ENCODE measurements at regions not wholly inside any gene's neighbourhood (a gene's known extent, or its start where the extent isn't known, plus 50 kb on each side); places are given as distances from the start of the nearest gene placed in this dataset.

- no peaks in the 10 kb centered on the region for H3K4me1 ChIP-seq
- intact Hi-C loops (cut with DNase I): no loop called here
- DNase-seq (ENCODE audit: extremely low spot score): no peak
- no peaks in the 10 kb centered on the region for H3K36me3 ChIP-seq
- H3K9me3 ChIP-seq: no peaks in the 10 kb centered on the region
- H3K4me3 ChIP-seq: no peak overlapping the region
- WGBS: 90% methylated on average over 3 of the region's 3 CpGs
- no peak overlapping the region for H3K27ac ChIP-seq (replicated peaks in 1 of 4)
- no peak for TF ChIP-seq EP300 (IDR thresholded peaks at IDR 0.05)
- TF ChIP-seq POLR2AphosphoS5 (IDR thresholded peaks at IDR 0.05): no peak
- TF ChIP-seq CTCF (IDR thresholded peaks at IDR 0.05): no peak
- no peak for TF ChIP-seq POLR2A (IDR thresholded peaks at IDR 0.05; ENCODE audit: low read depth)
- no peaks in the 10 kb centered on the region for H3K27me3 ChIP-seq
Observed at GRCh38 chr2:107008843-107009242, 122.9 kb upstream of the ST6GAL2 start.

- Histone ChIP-seq H3K36me3 (no peaks in the 10 kb centered on the region), H3K4me3 (no peak overlapping the region), H3K27ac (replicated peaks in 1 of 4) (no peak overlapping the region), H3K27me3 (no peaks in the 10 kb centered on the region), H3K4me1 (no peaks in the 10 kb centered on the region), H3K9me3 (no peaks in the 10 kb centered on the region)
- DNase-seq (ENCODE audit: extremely low spot score): no peak
- 95% methylated on average over 3 of the region's 3 CpGs for WGBS
- TF ChIP-seq EP300 (IDR thresholded peaks at IDR 0.05): no peak
- no peak for TF ChIP-seq POLR2A (IDR thresholded peaks at IDR 0.05; ENCODE audit: low read depth)
- no peak for TF ChIP-seq CTCF (IDR thresholded peaks at IDR 0.05)
- TF ChIP-seq POLR2AphosphoS5 (IDR thresholded peaks at IDR 0.05): no peak
- intact Hi-C loops (cut with DNase I): no loop called here
Observed at GRCh38 chr2:107009275-107009674, 123.3 kb upstream of the ST6GAL2 start.

GRCh38 chr2:107012714-107013306, 126.8 kb upstream of the ST6GAL2 start:
- TF ChIP-seq EP300 (IDR thresholded peaks at IDR 0.05) (no peak), CTCF (IDR thresholded peaks at IDR 0.05) (no peak), POLR2AphosphoS5 (IDR thresholded peaks at IDR 0.05) (no peak), POLR2A (IDR thresholded peaks at IDR 0.05; ENCODE audit: low read depth) (no peak)
- DNase-seq (ENCODE audit: extremely low spot score): no peak
- H3K27me3 ChIP-seq: no peaks in the 10 kb centered on the region
- no peaks in the 10 kb centered on the region for H3K36me3 ChIP-seq
- no peak overlapping the region for H3K4me3 ChIP-seq
- WGBS: 86% methylated on average over 5 of the region's 5 CpGs
- H3K4me1 ChIP-seq: no peaks in the 10 kb centered on the region
- no peak overlapping the region for H3K27ac ChIP-seq (replicated peaks in 1 of 4)
- no peaks in the 10 kb centered on the region for H3K9me3 ChIP-seq
- intact Hi-C loops (cut with DNase I): no loop called here

- 58% methylated on average over 2 of the region's 2 CpGs for WGBS
Observed at GRCh38 chr2:107013884-107014283, 127.9 kb upstream of the ST6GAL2 start.

More at GRCh38 chr2:107013884-107014283, 127.9 kb upstream of the ST6GAL2 start:
- Histone ChIP-seq H3K27ac (replicated peaks in 1 of 4) (no peak overlapping the region), H3K4me1 (no peaks in the 10 kb centered on the region), H3K27me3 (no peaks in the 10 kb centered on the region), H3K36me3 (no peaks in the 10 kb centered on the region), H3K4me3 (no peak overlapping the region), H3K9me3 (no peaks in the 10 kb centered on the region)
- intact Hi-C loops (cut with DNase I): no loop called here
- no peak for TF ChIP-seq POLR2AphosphoS5 (IDR thresholded peaks at IDR 0.05)
- no peak for TF ChIP-seq EP300 (IDR thresholded peaks at IDR 0.05)
- TF ChIP-seq CTCF (IDR thresholded peaks at IDR 0.05): no peak
- no peak for TF ChIP-seq POLR2A (IDR thresholded peaks at IDR 0.05; ENCODE audit: low read depth)
- DNase-seq (ENCODE audit: extremely low spot score): no peak

Measured in esophagus muscularis mucosa (tissue), 4 donors.